K562 (cell line): ENCODE measurements at regions not wholly inside any gene's neighbourhood (a gene's known extent, or its start where the extent isn't known, plus 50 kb on each side); places are given as distances from the start of the nearest gene placed in this dataset.

Experiments used
- ATAC-seq: fragments of 200-7000 bp; cut with Tn5 transposase; 3 replicates; pipeline ENCODE4 v1.9.1; 2020; ENCODE audit warnings: moderate library complexity
- BruUV-seq: library from RNA; stranded (reverse); fragments of 400-500 nt; replicated peaks from 2 replicates; lab custom pipeline; 2021; lab: Mats Ljungman, UMichigan
- CTCF ChIA-PET: fragments of 300-600 bp; formaldehyde crosslinking; extraction: SDS; loops from one replicate; lab custom pipeline; 2021; ENCODE audit warnings: low intra/inter-chr PET ratio; lab: Yijun Ruan, JAX
- POLR2A ChIA-PET: fragments of 300-600, 350-650 bp; sonication (Branson Sonifier 250); formaldehyde crosslinking; extraction: SDS; loops from one replicate; lab custom pipeline; 2021; ENCODE audit warnings: antibody characterized with exemption, inconsistent platforms; lab: Yijun Ruan, JAX
- DNase-seq, 4 experiments: peaks; one replicate each; pipeline versions ENCODE4 v3.0.0 to v3.0.0-alpha.2; 2011 to 2018; ENCODE audit warnings: low spot score in 3 of 4, mixed read lengths in 3 of 4; ENCODE audit errors: extremely low read depth in 1 of 4
- FAIRE-seq: peaks from 2 replicates; lab custom pipeline; 2011; peaks lifted over from hg19 to GRCh38; lab: Jason Lieb, UNC
- H2AFZ ChIP-seq: 2 replicates; pipeline ENCODE4 v1.6.0; 2011; ENCODE audit warnings: low read depth, low read length, control low read depth, inconsistent platforms
- H3K27ac ChIP-seq: fragments of 200-600 bp; 3 replicates; pipeline ENCODE4 v1.8.0; 2011; ENCODE audit warnings: low read depth, mild to moderate bottlenecking, control low read depth, inconsistent platforms, low read length, moderate library complexity, mixed read lengths; ENCODE audit errors: extremely low read depth
- H3K27me3 ChIP-seq, 2 experiments: fragments of 300-600 bp in 1 of 2; 2 replicates in 1 of 2; 3 replicates in 1 of 2; pipeline versions ENCODE4 v1.6.0 to v1.8.0; 2011; ENCODE audit warnings: inconsistent platforms in 2 of 2, low read length in 2 of 2, mild to moderate bottlenecking in 1 of 2, mixed read lengths in 1 of 2, moderate library complexity in 1 of 2; ENCODE audit not compliant: control insufficient read depth in 2 of 2, insufficient read depth in 2 of 2
- H3K36me3 ChIP-seq: fragments of 300-600 bp; 3 replicates; pipeline ENCODE4 v1.8.0; 2011; ENCODE audit warnings: mild to moderate bottlenecking, low read length, inconsistent platforms; ENCODE audit not compliant: control insufficient read depth, insufficient read depth
- H3K4me1 ChIP-seq, 2 experiments: fragments of 200-600 bp in 1 of 2; replicated peaks in 1 of 2; 2 replicates in 1 of 2; 3 replicates in 1 of 2; pipeline versions ENCODE4 v1.5.1 to v1.8.0; 2011; ENCODE audit warnings: inconsistent platforms in 2 of 2, low read length in 2 of 2, mild to moderate bottlenecking in 1 of 2, mixed read lengths in 1 of 2, moderate library complexity in 1 of 2; ENCODE audit not compliant: control insufficient read depth in 2 of 2, insufficient read depth in 2 of 2
- H3K4me2 ChIP-seq: 2 replicates; pipeline ENCODE4 v1.6.1; 2011; ENCODE audit warnings: low read length, control low read depth, inconsistent platforms, mixed read lengths; ENCODE audit not compliant: insufficient read depth
- H3K4me3 ChIP-seq: fragments of 200-600 bp; sonication (generic), shearing (Covaris generic); 2 replicates; pipeline ENCODE4 v1.5.1; 2016; ENCODE audit warnings: control low read depth, inconsistent platforms
- H3K79me2 ChIP-seq: fragments of 200-600 bp; 3 replicates; pipeline ENCODE4 v1.8.0; 2011; ENCODE audit warnings: low read length, inconsistent platforms; ENCODE audit not compliant: control insufficient read depth, insufficient read depth
- H3K9ac ChIP-seq, 2 experiments: 2 replicates each; pipeline versions ENCODE4 v1.6.0 to v1.6.1; 2011; ENCODE audit warnings: low read depth in 2 of 2, low read length in 2 of 2, control low read depth in 1 of 2, inconsistent platforms in 1 of 2, mild to moderate bottlenecking in 1 of 2, mixed read lengths in 1 of 2; ENCODE audit not compliant: insufficient read depth in 1 of 2
- H3K9me1 ChIP-seq: one replicate; pipeline ENCODE4 v1.6.0; 2011; ENCODE audit warnings: inconsistent platforms, mild to moderate bottlenecking, low read length, moderate library complexity; ENCODE audit not compliant: control insufficient read depth, insufficient read depth
- H3K9me3 ChIP-seq: replicated peaks from 2 replicates; pipeline ENCODE4 v1.5.1; 2011; ENCODE audit warnings: low read depth, low read length, inconsistent platforms; ENCODE audit not compliant: control insufficient read depth, insufficient read depth
- H4K20me1 ChIP-seq: replicated peaks from 2 replicates; pipeline ENCODE4 v1.6.1; 2011; ENCODE audit warnings: low read length, inconsistent platforms, mixed read lengths; ENCODE audit not compliant: control insufficient read depth, insufficient read depth
- ARID2 ChIP-seq: fragments of 450-650 bp; IDR thresholded peaks from 2 replicates; pipeline ENCODE4 v1.6.1; 2017; ENCODE audit warnings: antibody characterized with exemption, mild to moderate bottlenecking
- ATF7 ChIP-seq: fragments of 450-650 bp; IDR thresholded peaks from 2 replicates; pipeline ENCODE4 v1.7.1; 2014; ENCODE audit warnings: mild to moderate bottlenecking, moderate library complexity
- CTBP1 ChIP-seq: fragments of 450-650 bp; IDR thresholded peaks from 2 replicates; pipeline ENCODE4 v1.6.1; 2016; ENCODE audit warnings: borderline replicate concordance
- FOSL1 ChIP-seq: fragments of 200-800 bp; sonication (Bioruptor generic); conservative IDR thresholded peaks from 2 replicates; pipeline ENCODE4 v1.6.1; 2016; ENCODE audit warnings: missing genetic modification characterization, missing compliant biosample characterization
- PCBP1 ChIP-seq: fragments of 200-400 bp; formaldehyde crosslinking; IDR thresholded peaks from 2 replicates; pipeline ENCODE4 v1.6.1; 2018; ENCODE audit warnings: mild to moderate bottlenecking, low read depth, low read length; ENCODE audit not compliant: poor library complexity, severe bottlenecking
- PRPF4 ChIP-seq: fragments of 200-400 bp; formaldehyde crosslinking; IDR thresholded peaks from one replicate; pipeline ENCODE4 v1.6.1; 2017; ENCODE audit warnings: low read length, low read depth, mild to moderate bottlenecking; ENCODE audit not compliant: insufficient read depth, poor library complexity, severe bottlenecking
- SAP30 ChIP-seq: fragments of 200-600 bp; sonication (generic); IDR thresholded peaks from 2 replicates; pipeline ENCODE4 v1.6.1; 2012; ENCODE audit warnings: borderline replicate concordance, low read depth, mild to moderate bottlenecking, moderate library complexity, low read length, control low read depth, inconsistent platforms; ENCODE audit not compliant: insufficient read depth, poor library complexity, severe bottlenecking
- SIX5 ChIP-seq, 2 experiments: IDR thresholded peaks; 2 replicates each; pipeline ENCODE4 v1.6.1; 2011; ENCODE audit warnings: low read length in 2 of 2, borderline replicate concordance in 1 of 2, low read depth in 1 of 2, mild to moderate bottlenecking in 1 of 2, moderate library complexity in 1 of 2; ENCODE audit not compliant: insufficient read depth in 1 of 2
- SUPT5H ChIP-seq: fragments of 450-650 bp; IDR thresholded peaks from 2 replicates; pipeline ENCODE4 v1.6.1; 2016
- TEAD1 ChIP-seq, 2 experiments: fragments of 450-650 bp in 1 of 2; sonication (generic) in 1 of 2; formaldehyde crosslinking; IDR thresholded peaks; 2 replicates each; pipeline versions ENCODE4 v1.4.0 to v1.8.0; 2020 to 2022; ENCODE audit warnings: mild to moderate bottlenecking in 2 of 2, missing genetic modification reagents in 1 of 2
- ZNF253 ChIP-seq: fragments of 250-450 bp; sonication (Bioruptor Pico); conservative IDR thresholded peaks from 2 replicates; pipeline ENCODE4 v1.6.1; 2021; ENCODE audit warnings: mild to moderate bottlenecking
- ZNF395 ChIP-seq: fragments of 200-800 bp; sonication (Bioruptor generic); IDR thresholded peaks from 2 replicates; pipeline ENCODE4 v1.6.1; 2017; ENCODE audit warnings: missing genetic modification characterization, missing compliant biosample characterization
- ZNF707 ChIP-seq: fragments of 250-450 bp; sonication (Bioruptor Pico); conservative IDR thresholded peaks from 2 replicates; pipeline ENCODE4 v1.8.0; 2022; ENCODE audit warnings: inconsistent platforms, mild to moderate bottlenecking, moderate library complexity
- ZNF785 ChIP-seq: fragments of 250-450 bp; sonication (Bioruptor Pico); IDR thresholded peaks from 2 replicates; pipeline ENCODE4 v1.4.0; 2020; ENCODE audit warnings: mild to moderate bottlenecking
- WGBS: fragments of 100-300 bp; shearing (Covaris generic); methylation state at CpG from one replicate; pipeline ENCODE4 v1.1.6; 2016; ENCODE audit warnings: low coverage, mixed read lengths; ENCODE audit not compliant: insufficient coverage; ENCODE audit errors: missing lambda C conversion rate; 5-methylcytosine and 5-hydroxymethylcytosine counted together
- in situ Hi-C: fragments of 300-500 bp; cut with MboI; formaldehyde crosslinking; loops from 4 replicates; pipeline ENCODE4 v1.15.0; 2018; ENCODE audit warnings: inconsistent platforms, mixed read lengths
- intact Hi-C: fragments of 100-400 bp; cut with micrococcal nuclease; formaldehyde crosslinking; loops from 2 replicates; pipeline ENCODE4 v1.14.2; 2022
- TF ChIP-seq, protein P1 (sequence below): fragments of 250-450 bp; sonication (Bioruptor Pico); IDR thresholded peaks from 2 replicates; pipeline ENCODE4 v1.6.1; 2021; ENCODE audit warnings: mild to moderate bottlenecking

- CTCF ChIA-PET = no interaction called here
- DNase-seq (no peak), ATAC-seq (no peak), FAIRE-seq (no peak)
- in situ Hi-C loops = no loop called here
- BruUV-seq = no TSS peak
- Histone ChIP-seq H3K27ac (no peak overlapping the region), H2AFZ (no peak overlapping the region), H3K79me2 (no peaks in the 10 kb centered on the region), H3K9ac (no peak overlapping the region), H3K4me2 (no peak overlapping the region), H3K36me3 (no peaks in the 10 kb centered on the region), H3K9me1 (no peaks in the 10 kb centered on the region), H3K4me3 (no peak overlapping the region), H3K27me3 (peaks cover 0 to 3% of the 10 kb centered on the region in 2 experiments; a peak in 2 of 5 replicates), H3K9me3 (no peaks in the 10 kb centered on the region), H3K4me1 (no peaks in the 10 kb centered on the region), H4K20me1 (no peaks in the 10 kb centered on the region)
- TF ChIP-seq CTBP1 (no peak), FOSL1 (tag) (no peak), PCBP1 (no peak)
- WGBS = 3% methylated on average over 5 of the region's 5 CpGs
- POLR2A ChIA-PET = no interaction called here
- intact Hi-C loops = no loop called here
These were observed 793.1 kb upstream of the AUTS2 start for GRCh38 chr7:68805159-68805558.

DNA sequence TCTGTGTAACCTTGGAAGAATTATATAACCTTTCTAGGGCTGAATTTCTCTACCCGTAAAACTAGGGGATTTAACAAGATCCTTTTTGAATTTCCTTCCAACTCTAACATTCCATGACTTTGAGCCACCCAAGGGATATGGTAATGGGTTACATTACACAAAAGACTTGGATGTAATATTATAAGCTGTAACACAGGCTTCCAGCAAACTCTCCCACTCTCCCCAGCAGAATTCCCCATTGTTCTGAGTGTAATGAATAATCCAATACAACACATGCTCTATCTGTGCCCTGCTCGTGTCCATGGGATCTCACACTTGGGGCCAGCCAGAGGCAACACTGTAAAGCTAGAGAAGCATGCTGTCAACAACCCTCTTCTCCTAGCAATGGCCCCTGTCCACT is 790.6 kb upstream of the AUTS2 start:
- no peaks in the 10 kb centered on the region for H3K9me1 ChIP-seq
- no TSS peak for BruUV-seq
- H3K4me2 ChIP-seq = no peak overlapping the region
- H3K27me3 ChIP-seq = no peaks in the 10 kb centered on the region; a peak in 2 of 5 replicates
- no peaks in the 10 kb centered on the region for H3K79me2 ChIP-seq
- no peak overlapping the region for H3K27ac ChIP-seq
- ATAC-seq (no peak), FAIRE-seq (no peak), DNase-seq (no peak)
- H3K4me3 ChIP-seq = no peak overlapping the region
- H4K20me1 ChIP-seq = no peaks in the 10 kb centered on the region
- no peak overlapping the region for H2AFZ ChIP-seq
- no peaks in the 10 kb centered on the region for H3K9me3 ChIP-seq
- intact Hi-C loops = no loop called here
- ChIA-PET CTCF (no interaction called here), POLR2A (no interaction called here)
- no peaks in the 10 kb centered on the region for H3K36me3 ChIP-seq
- no peaks in the 10 kb centered on the region for H3K4me1 ChIP-seq
- WGBS = 0% methylated on average over 2 of the region's 2 CpGs
- H3K9ac ChIP-seq = no peak overlapping the region
- in situ Hi-C loops = no loop called here
- TF ChIP-seq SUPT5H = no peak
- no peak for TF ChIP-seq TEAD1 (CRISPR knock-in tag; IDR thresholded peaks at IDR 0.05)
- no peak for TF ChIP-seq SAP30
- no peak for TF ChIP-seq ATF7
- no peak for TF ChIP-seq SIX5 (IDR thresholded peaks at IDR 0.05; ENCODE audit: borderline replicate concordance in 1 of 2, insufficient read depth in 1 of 2, low read depth in 1 of 2, low read length in 2 of 2)
- no peak for TF ChIP-seq ZNF253 (CRISPR knock-in tag)
- TF ChIP-seq ZNF707 (CRISPR knock-in tag) = no peak
- TF ChIP-seq, protein P1, sequence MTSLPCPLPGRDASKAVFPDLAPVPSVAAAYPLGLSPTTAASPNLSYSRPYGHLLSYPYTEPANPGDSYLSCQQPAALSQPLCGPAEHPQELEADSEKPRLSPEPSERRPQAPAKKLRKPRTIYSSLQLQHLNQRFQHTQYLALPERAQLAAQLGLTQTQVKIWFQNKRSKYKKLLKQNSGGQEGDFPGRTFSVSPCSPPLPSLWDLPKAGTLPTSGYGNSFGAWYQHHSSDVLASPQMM = no peak
- no peak for TF ChIP-seq PRPF4
- TF ChIP-seq ZNF785 (CRISPR knock-in tag) = no peak
- TF ChIP-seq ZNF395 (CRISPR knock-in tag) = no peak
- TF ChIP-seq ARID2 = no peak
